ENCODE measurements at regions not wholly inside any gene's neighbourhood (a gene's known extent, or its start where the extent isn't known, plus 50 kb on each side); places are given as distances from the start of the nearest gene placed in this dataset.

- TF ChIP-seq CTCF (IDR thresholded peaks at IDR 0.05; ENCODE audit: insufficient read depth, low read length, poor library complexity, severe bottlenecking): no peak
- TF ChIP-seq EZH2phosphoT487 (conservative IDR thresholded peaks at IDR 0.05; ENCODE audit: low read length): no peak
These were observed 95.1 kb upstream of the DACH1 start for GRCh38 chr13:71962126-71962525.

Measured in SU-DHL-6 (cell line).